Chondrocyte (in vitro differentiated cells): ENCODE measurements at regions not wholly inside any gene's neighbourhood (a gene's known extent, or its start where the extent isn't known, plus 50 kb on each side); places are given as distances from the start of the nearest gene placed in this dataset.

Experiments
- DNase-seq: peaks from one replicate; pipeline ENCODE4 v3.0.0; 2021; ENCODE audit warnings: mixed read lengths, low spot score
- H3K27ac Mint-ChIP-seq: one replicate; pipeline ENCODE4 v1.8.0; 2021; ENCODE audit warnings: mild to moderate bottlenecking, moderate library complexity, mixed read lengths; ENCODE audit not compliant: unreplicated experiment
- H3K27me3 Mint-ChIP-seq: 2 replicates; pipeline ENCODE4 v1.8.0; 2021; ENCODE audit warnings: low read depth, mixed read lengths
- H3K36me3 Mint-ChIP-seq: 2 replicates; pipeline ENCODE4 v1.8.0; 2021; ENCODE audit warnings: low read depth, mixed read lengths
- H3K4me1 Mint-ChIP-seq: 2 replicates; pipeline ENCODE4 v1.8.0; 2021; ENCODE audit warnings: low read depth, mild to moderate bottlenecking, mixed read lengths
- H3K4me3 Mint-ChIP-seq: one replicate; pipeline ENCODE4 v1.8.0; 2021; ENCODE audit warnings: mild to moderate bottlenecking, moderate library complexity, mixed read lengths; ENCODE audit not compliant: unreplicated experiment
- H3K9me3 Mint-ChIP-seq: 2 replicates; pipeline ENCODE4 v1.8.0; 2021; ENCODE audit warnings: low read depth, mixed read lengths
- TF ChIP-seq, protein P1 (sequence below): fragments of 200-600 bp; sonication (generic); IDR thresholded peaks from 2 replicates; pipeline ENCODE4 v1.5.0; 2021; ENCODE audit warnings: antibody characterized with exemption, mild to moderate bottlenecking, moderate library complexity

GRCh38 chr7:46363688-46364087, 442.6 kb upstream of the IGFBP3 start:
- H3K4me3 Mint-ChIP-seq, result no peak overlapping the region
- no peak overlapping the region for H3K27ac Mint-ChIP-seq
- H3K9me3 Mint-ChIP-seq, result peaks cover 5% of the 10 kb centered on the region
- DNase-seq, result no peak
- no peaks in the 10 kb centered on the region for H3K4me1 Mint-ChIP-seq
- peaks cover 2% of the 10 kb centered on the region for H3K36me3 Mint-ChIP-seq
- TF ChIP-seq, protein P1, sequence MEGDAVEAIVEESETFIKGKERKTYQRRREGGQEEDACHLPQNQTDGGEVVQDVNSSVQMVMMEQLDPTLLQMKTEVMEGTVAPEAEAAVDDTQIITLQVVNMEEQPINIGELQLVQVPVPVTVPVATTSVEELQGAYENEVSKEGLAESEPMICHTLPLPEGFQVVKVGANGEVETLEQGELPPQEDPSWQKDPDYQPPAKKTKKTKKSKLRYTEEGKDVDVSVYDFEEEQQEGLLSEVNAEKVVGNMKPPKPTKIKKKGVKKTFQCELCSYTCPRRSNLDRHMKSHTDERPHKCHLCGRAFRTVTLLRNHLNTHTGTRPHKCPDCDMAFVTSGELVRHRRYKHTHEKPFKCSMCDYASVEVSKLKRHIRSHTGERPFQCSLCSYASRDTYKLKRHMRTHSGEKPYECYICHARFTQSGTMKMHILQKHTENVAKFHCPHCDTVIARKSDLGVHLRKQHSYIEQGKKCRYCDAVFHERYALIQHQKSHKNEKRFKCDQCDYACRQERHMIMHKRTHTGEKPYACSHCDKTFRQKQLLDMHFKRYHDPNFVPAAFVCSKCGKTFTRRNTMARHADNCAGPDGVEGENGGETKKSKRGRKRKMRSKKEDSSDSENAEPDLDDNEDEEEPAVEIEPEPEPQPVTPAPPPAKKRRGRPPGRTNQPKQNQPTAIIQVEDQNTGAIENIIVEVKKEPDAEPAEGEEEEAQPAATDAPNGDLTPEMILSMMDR, result peak; percentile 21
- no peaks in the 10 kb centered on the region for H3K27me3 Mint-ChIP-seq

DNA sequence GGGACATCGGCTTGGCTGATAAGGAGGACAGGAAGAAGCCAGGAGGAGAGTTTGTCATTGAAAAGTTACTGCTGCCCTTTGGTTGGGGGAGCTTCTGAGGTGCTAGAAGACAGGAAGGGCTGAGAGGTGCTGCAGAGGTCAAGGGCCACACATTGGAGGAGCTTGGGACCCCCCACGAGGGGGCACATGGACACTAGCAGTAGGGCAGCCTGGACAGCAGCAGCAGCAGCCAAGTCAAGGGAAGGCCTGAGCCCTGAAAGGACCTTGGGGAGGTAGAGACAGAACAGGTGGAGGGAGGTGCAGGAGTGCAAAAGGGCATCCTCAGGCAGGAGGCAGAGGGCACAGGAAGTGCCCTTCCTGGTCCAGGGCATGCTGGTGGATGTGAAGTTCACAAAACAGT, 439.7 kb upstream of the IGFBP3 start:
- no peaks in the 10 kb centered on the region for H3K36me3 Mint-ChIP-seq

GRCh38 chr7:46360296-46360695, 439.2 kb upstream of the IGFBP3 start:
- no peaks in the 10 kb centered on the region for H3K27me3 Mint-ChIP-seq
- DNase-seq, result no peak
- no peak overlapping the region for H3K4me3 Mint-ChIP-seq
- TF ChIP-seq, protein P1, result no peak
- H3K27ac Mint-ChIP-seq, result no peak overlapping the region
- H3K9me3 Mint-ChIP-seq, result no peaks in the 10 kb centered on the region
- no peaks in the 10 kb centered on the region for H3K4me1 Mint-ChIP-seq
- no peaks in the 10 kb centered on the region for H3K36me3 Mint-ChIP-seq

More for the DNA sequence above, 439.7 kb upstream of the IGFBP3 start:
- H3K4me1 Mint-ChIP-seq, result no peaks in the 10 kb centered on the region
- H3K27me3 Mint-ChIP-seq, result no peaks in the 10 kb centered on the region
- TF ChIP-seq, protein P1, result peak; percentile 9
- H3K4me3 Mint-ChIP-seq, result no peak overlapping the region
- H3K27ac Mint-ChIP-seq, result no peak overlapping the region
- no peaks in the 10 kb centered on the region for H3K9me3 Mint-ChIP-seq
- no peak for DNase-seq

- no peak for DNase-seq
- Mint-ChIP-seq H3K36me3 (no peaks in the 10 kb centered on the region), H3K9me3 (no peaks in the 10 kb centered on the region), H3K27ac (no peak overlapping the region), H3K4me1 (no peaks in the 10 kb centered on the region), H3K27me3 (no peaks in the 10 kb centered on the region), H3K4me3 (no peak overlapping the region)
- TF ChIP-seq, protein P1, result no peak
Observed at GRCh38 chr7:46357851-46358250, 436.8 kb upstream of the IGFBP3 start.

DNA sequence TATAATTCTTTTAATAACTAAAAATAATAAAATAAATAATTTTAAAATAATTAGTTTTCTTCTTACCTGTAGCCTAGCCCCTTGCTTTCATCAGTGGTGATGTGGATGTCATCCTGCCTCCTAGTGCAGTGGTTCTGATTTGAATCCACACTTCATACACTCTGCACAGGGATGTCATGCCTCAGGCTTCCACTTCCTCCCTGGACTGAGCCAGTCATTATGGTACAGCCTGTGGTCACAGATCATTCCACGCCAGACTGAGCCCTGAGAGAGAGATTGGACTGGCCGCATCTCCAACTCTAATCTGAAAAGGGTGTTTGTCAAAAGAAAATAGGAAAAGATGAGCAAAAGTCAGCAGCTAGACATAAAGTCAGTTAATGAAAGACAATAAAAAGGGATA, 436.2 kb upstream of the IGFBP3 start:
- TF ChIP-seq, protein P1, result no peak
- no peak overlapping the region for H3K4me3 Mint-ChIP-seq
- peaks cover 2% of the 10 kb centered on the region for H3K4me1 Mint-ChIP-seq
- no peaks in the 10 kb centered on the region for H3K27me3 Mint-ChIP-seq
- no peaks in the 10 kb centered on the region for H3K36me3 Mint-ChIP-seq
- H3K9me3 Mint-ChIP-seq, result no peaks in the 10 kb centered on the region
- no peak for DNase-seq
- H3K27ac Mint-ChIP-seq, result no peak overlapping the region
